ENCODE measurements at regions not wholly inside any gene's neighbourhood (a gene's known extent, or its start where the extent isn't known, plus 50 kb on each side); places are given as distances from the start of the nearest gene placed in this dataset.

- H3K27ac ChIP-seq (ENCODE audit: low read depth, low read length): no peak overlapping the region
- peaks cover 2% of the 10 kb centered on the region for H3K27me3 ChIP-seq (ENCODE audit: insufficient read depth, low read length)
- no peak overlapping the region for H3K4me3 ChIP-seq (ENCODE audit: insufficient read depth, low read length)
- TF ChIP-seq, protein P1, sequence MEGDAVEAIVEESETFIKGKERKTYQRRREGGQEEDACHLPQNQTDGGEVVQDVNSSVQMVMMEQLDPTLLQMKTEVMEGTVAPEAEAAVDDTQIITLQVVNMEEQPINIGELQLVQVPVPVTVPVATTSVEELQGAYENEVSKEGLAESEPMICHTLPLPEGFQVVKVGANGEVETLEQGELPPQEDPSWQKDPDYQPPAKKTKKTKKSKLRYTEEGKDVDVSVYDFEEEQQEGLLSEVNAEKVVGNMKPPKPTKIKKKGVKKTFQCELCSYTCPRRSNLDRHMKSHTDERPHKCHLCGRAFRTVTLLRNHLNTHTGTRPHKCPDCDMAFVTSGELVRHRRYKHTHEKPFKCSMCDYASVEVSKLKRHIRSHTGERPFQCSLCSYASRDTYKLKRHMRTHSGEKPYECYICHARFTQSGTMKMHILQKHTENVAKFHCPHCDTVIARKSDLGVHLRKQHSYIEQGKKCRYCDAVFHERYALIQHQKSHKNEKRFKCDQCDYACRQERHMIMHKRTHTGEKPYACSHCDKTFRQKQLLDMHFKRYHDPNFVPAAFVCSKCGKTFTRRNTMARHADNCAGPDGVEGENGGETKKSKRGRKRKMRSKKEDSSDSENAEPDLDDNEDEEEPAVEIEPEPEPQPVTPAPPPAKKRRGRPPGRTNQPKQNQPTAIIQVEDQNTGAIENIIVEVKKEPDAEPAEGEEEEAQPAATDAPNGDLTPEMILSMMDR (IDR thresholded peaks at IDR 0.05; ENCODE audit: extremely low read depth, low read depth, low read length): no peak
- no peaks in the 10 kb centered on the region for H3K4me1 ChIP-seq (ENCODE audit: insufficient read depth, low read length)
- H3K79me2 ChIP-seq (ENCODE audit: insufficient read depth, low read length): no peaks in the 10 kb centered on the region
- no peak for DNase-seq (ENCODE audit: insufficient read length, low spot score, missing footprints)
- H3K9me3 ChIP-seq (ENCODE audit: low read depth, low read length): no peaks in the 10 kb centered on the region
- H4K20me1 ChIP-seq (ENCODE audit: insufficient read depth, low read length): no peaks in the 10 kb centered on the region
- no peak overlapping the region for H3K4me2 ChIP-seq (ENCODE audit: insufficient read depth, low read length)
- H3K36me3 ChIP-seq (ENCODE audit: insufficient read depth, low read length): no peaks in the 10 kb centered on the region
- no peak overlapping the region for H2AFZ ChIP-seq (ENCODE audit: low read length)
These were observed 148.7 kb downstream of the AIPL1 start for GRCh38 chr17:6286233-6286632.

DNA sequence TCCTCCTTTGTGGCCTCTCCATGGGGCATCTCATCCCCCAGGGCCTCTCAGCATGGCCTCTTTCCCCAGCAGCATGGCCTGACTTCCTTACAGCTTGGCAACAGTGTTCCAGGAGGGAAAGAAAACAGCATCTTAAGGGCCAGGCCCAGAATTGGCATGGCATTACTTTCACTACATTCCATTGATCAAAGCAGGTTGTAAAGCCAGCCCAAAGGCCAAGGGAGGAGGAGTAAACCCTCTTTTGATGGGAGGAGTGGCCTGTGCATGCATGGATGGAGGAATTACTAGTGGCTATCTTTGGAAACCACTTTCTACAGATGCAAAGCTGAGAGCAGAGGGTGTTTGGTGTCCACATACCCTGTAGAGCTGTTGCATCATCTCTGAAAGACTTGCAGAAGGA lies 149.4 kb downstream of the AIPL1 start:
- H3K4me3 ChIP-seq (ENCODE audit: insufficient read depth, low read length): no peak overlapping the region
- H3K79me2 ChIP-seq (ENCODE audit: insufficient read depth, low read length): no peaks in the 10 kb centered on the region
- H3K4me1 ChIP-seq (ENCODE audit: insufficient read depth, low read length): no peaks in the 10 kb centered on the region
- H3K27ac ChIP-seq (ENCODE audit: low read depth, low read length): no peak overlapping the region
- H3K9me3 ChIP-seq (ENCODE audit: low read depth, low read length): no peaks in the 10 kb centered on the region
- DNase-seq (ENCODE audit: insufficient read length, low spot score, missing footprints): no peak
- no peaks in the 10 kb centered on the region for H3K36me3 ChIP-seq (ENCODE audit: insufficient read depth, low read length)
- TF ChIP-seq, protein P1 (IDR thresholded peaks at IDR 0.05; ENCODE audit: extremely low read depth, low read depth, low read length): no peak
- no peak overlapping the region for H3K4me2 ChIP-seq (ENCODE audit: insufficient read depth, low read length)
- H4K20me1 ChIP-seq (ENCODE audit: insufficient read depth, low read length): no peaks in the 10 kb centered on the region
- peaks cover 2% of the 10 kb centered on the region for H3K27me3 ChIP-seq (ENCODE audit: insufficient read depth, low read length)
- no peak overlapping the region for H2AFZ ChIP-seq (ENCODE audit: low read length)

GRCh38 chr17:6279659-6280058 lies 155.3 kb downstream of the AIPL1 start:
- no peaks in the 10 kb centered on the region for H3K4me1 ChIP-seq (ENCODE audit: insufficient read depth, low read length)
- H3K4me3 ChIP-seq (ENCODE audit: insufficient read depth, low read length): no peak overlapping the region
- no peak for DNase-seq (ENCODE audit: insufficient read length, low spot score, missing footprints)
- no peaks in the 10 kb centered on the region for H3K36me3 ChIP-seq (ENCODE audit: insufficient read depth, low read length)
- no peaks in the 10 kb centered on the region for H3K27me3 ChIP-seq (ENCODE audit: insufficient read depth, low read length)
- no peaks in the 10 kb centered on the region for H4K20me1 ChIP-seq (ENCODE audit: insufficient read depth, low read length)
- H3K27ac ChIP-seq (ENCODE audit: low read depth, low read length): no peak overlapping the region
- TF ChIP-seq, protein P1 (IDR thresholded peaks at IDR 0.05; ENCODE audit: extremely low read depth, low read depth, low read length): no peak
- no peaks in the 10 kb centered on the region for H3K9me3 ChIP-seq (ENCODE audit: low read depth, low read length)
- H3K4me2 ChIP-seq (ENCODE audit: insufficient read depth, low read length): no peak overlapping the region
- no peak overlapping the region for H2AFZ ChIP-seq (ENCODE audit: low read length)
- no peaks in the 10 kb centered on the region for H3K79me2 ChIP-seq (ENCODE audit: insufficient read depth, low read length)

- H3K4me1 ChIP-seq (ENCODE audit: insufficient read depth, low read length): no peaks in the 10 kb centered on the region
- H3K9me3 ChIP-seq (ENCODE audit: low read depth, low read length): no peaks in the 10 kb centered on the region
- no peak overlapping the region for H3K27ac ChIP-seq (ENCODE audit: low read depth, low read length)
- no peaks in the 10 kb centered on the region for H3K36me3 ChIP-seq (ENCODE audit: insufficient read depth, low read length)
- H3K4me3 ChIP-seq (ENCODE audit: insufficient read depth, low read length): no peak overlapping the region
- no peak for DNase-seq (ENCODE audit: insufficient read length, low spot score, missing footprints)
- H2AFZ ChIP-seq (ENCODE audit: low read length): no peak overlapping the region
- H3K79me2 ChIP-seq (ENCODE audit: insufficient read depth, low read length): no peaks in the 10 kb centered on the region
- H3K27me3 ChIP-seq (ENCODE audit: insufficient read depth, low read length): no peaks in the 10 kb centered on the region
- TF ChIP-seq, protein P1 (IDR thresholded peaks at IDR 0.05; ENCODE audit: extremely low read depth, low read depth, low read length): no peak
- no peak overlapping the region for H3K4me2 ChIP-seq (ENCODE audit: insufficient read depth, low read length)
- H4K20me1 ChIP-seq (ENCODE audit: insufficient read depth, low read length): no peaks in the 10 kb centered on the region
These were observed 156.5 kb downstream of the AIPL1 start for GRCh38 chr17:6278376-6278775.

All from osteoblast (primary cell).